ENCODE measurements at regions not wholly inside any gene's neighbourhood (a gene's known extent, or its start where the extent isn't known, plus 50 kb on each side); places are given as distances from the start of the nearest gene placed in this dataset.
"Not testable (repeated sequence)": the region's sequence is repeated elsewhere in the genome, so short reads cannot be mapped to it uniquely, and the experiment has no call there.

DNA sequence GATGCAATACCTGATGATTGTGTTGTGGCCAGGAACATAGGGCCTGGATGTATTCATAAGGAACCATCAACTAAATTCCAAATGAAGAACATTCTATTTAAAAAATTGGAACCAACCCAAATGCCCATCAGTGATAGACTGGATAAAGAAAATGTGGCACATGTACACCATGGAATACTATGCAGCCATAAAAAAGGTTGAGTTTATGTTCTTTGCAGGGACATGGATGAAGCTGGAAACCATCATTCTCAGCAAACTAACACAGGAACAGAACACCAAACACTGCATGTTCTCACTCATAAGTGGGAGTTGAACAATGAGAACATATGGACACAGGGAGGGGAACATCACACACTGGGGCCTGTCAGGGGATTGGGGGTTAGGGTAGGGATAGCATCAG lies 150.6 kb downstream of the DUSP10 start:
- DNase-seq: not testable (repeated sequence)

DNA sequence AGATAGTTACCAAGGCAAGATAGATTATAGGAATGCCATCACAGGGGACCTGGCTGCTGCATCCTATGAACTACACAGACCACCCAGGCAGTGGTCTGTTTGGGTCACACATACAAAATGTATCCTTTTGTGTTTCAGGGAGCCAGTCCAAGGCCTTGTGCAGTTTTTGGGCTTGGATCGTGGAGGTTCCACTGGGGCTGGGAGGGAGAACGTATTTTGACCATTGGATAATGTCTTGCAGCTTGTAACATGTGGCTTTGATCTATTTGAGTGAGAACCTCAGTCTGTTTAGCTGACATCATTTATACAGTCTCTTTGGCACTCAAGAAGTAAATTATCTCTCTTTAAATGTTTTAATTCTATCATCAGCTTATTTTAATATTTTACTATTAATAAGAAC lies 147.3 kb downstream of the DUSP10 start:
- DNase-seq: no peak

DNA sequence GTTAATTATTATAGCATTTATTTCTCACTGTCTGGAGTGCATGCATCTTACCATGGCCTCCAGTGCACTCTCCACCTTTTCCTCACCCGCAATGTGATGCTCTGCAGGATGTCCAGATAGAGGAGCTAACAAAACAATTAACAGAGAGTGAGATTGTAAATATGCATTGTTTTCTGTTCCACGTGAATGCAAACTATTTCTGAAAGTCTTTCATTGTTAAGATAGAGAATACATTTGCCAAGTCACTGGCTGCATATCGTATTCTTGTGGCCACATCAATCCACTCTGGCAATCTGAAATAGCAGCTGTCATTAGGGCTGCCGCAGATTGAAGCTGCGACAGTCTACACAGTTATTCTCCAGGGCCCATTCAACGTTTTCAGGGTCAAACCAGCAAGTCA lies 143.8 kb downstream of the DUSP10 start:
- DNase-seq: no peak

DNA sequence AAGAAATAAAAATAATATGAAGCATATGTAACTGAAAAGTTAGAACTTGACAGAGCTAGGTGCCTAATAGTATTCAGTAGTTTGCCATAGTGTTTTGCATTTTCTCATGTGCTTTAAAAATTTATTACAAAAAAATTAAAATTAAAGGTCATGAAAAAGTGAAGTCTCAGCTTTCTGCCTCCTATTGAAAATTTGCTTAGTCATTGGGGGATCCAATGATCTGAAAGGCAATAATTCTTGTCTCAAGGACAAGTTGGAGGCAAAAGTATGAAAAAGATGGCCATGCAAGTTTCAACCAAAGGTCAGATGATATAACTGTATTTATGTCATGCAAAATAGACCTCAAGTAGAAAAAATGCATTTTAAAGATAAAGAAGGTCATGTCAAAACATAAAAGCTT lies 140.7 kb downstream of the DUSP10 start:
- DNase-seq: no peak

DNA sequence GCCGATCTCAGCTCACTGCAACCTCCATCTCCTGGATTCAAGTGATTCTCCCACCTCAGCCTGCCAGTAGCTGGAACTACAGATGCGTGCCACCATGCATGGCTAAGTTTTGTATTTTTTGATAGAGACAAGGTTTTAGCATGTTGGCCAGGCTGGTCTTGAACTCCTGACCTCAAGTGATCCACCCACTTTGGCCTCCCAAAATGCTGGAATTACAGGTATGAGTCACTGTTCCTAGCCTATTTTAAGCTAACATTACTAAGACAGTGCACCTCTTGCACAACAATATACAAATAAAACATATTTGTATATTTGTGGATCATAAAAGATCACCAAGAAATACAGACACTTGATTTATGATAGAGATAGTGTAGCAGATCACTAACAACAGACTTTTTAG lies 139.1 kb downstream of the DUSP10 start:
- DNase-seq: no peak

DNA sequence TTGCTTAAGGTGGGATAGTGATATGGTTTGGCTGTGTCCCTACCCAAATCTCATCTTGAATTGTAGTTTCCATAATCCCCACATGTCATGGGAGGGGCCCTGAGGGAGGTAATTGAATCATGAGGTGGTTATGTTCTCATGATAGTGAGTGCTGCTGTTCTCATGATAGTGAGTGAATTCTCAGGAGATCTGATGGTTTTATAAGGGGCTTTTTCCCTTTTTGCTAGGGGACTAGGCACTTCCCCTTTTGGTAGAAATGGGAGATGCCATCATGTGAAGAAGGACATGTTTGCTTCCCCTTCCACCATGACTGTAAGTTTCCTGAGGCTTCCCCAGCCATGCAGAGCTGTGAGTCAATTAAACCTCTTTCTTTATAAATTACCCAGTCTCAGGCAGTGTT lies 137.5 kb downstream of the DUSP10 start:
- not testable (repeated sequence) for DNase-seq

DNA sequence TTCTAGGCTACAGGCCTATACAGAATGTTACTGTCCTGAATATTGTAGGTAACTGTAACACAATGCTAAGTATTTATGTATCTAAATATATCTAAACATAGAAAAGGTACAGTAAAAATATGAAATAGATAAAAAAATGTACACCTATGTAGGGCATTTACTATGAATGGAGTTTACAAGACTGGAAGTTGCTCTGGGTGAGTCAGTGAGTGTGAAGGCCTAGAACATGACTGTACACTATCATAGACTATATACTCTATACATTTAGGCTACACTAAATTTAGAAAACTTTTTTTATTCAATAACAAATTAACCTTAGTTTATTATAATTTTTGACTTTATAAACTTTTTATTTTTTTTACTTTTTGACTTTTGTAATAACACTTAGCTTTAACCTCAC lies 136.9 kb downstream of the DUSP10 start:
- DNase-seq: peak; percentile 39

DNA sequence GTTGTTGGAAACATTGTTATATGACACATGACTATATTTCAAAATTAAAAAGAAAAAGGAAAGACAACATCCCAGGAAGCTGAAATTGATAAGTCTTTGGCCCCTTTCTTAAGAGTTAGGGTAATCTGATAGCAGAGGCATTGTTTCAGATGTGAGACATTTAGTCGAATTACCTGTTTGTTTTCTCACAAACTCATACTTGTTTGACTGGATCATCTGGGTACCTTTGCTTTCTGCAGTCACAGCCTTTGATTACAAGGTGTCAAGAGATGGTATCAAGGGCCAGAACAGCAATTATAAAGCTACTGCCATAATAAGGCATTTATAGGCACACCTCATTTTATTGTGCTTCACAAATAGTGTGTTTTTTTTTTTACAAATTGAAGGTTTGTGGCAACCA lies 136.3 kb downstream of the DUSP10 start:
- no peak for DNase-seq

DNA sequence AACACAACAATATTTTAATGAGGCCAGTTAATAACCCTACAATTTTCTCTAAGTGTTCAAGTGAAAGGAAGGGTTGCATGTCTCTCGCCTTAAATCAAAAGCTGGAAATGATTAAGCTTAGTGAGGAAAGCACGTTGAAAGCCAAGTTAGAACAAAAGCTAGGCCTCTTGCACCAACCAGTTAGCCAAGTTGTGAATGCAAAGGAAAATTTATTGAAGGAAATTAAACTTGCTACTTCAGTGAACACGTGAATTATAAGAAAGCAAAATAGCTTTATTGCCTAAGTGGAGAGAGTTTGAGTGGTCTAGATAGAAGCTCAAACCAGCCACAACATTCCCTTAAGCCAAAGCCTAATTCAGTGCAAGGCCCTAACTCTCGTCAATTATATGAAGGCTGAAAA lies 135.6 kb downstream of the DUSP10 start:
- no peak for DNase-seq

DNA sequence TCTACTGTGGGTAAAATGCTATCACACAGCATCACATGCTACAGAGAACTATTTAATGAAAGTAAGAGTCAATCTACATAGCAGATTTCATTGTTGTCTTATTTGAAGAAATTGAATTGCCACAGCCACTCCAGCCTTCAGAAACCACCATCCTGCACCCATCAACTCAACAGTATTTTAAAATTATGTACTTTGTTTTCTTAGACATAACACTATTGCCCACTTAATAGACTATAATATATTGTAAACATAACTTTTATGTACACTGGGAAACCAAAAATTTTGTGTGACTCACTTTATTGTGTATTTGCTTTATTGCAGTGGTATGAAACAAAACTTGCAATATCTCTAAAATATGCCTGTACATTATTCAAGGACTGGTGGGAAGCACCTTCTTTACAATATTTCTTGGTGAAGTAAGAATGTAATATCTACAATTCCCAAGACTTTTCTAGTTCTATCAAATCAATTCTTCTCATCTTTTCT lies 133.0 kb downstream of the DUSP10 start:
- DNase-seq: no peak

DNA sequence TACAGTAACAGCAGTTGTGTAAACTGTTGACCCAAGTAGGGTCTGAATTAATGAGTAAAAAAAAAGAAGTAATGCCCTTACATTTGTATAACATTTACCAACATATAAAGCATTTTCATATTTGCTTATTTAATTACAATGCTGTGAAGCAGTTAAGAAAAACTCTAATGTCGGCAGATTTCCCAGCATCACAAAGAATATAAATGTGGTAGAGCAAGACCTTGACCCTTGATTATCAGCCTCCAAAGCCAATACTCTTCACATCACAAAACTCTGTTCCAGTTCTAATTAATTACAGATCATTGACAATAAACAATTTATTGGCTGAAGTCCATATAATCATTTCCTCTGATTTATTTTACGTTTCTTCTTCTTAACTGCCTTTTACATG lies 130.2 kb downstream of the DUSP10 start:
- no peak for DNase-seq

DNA sequence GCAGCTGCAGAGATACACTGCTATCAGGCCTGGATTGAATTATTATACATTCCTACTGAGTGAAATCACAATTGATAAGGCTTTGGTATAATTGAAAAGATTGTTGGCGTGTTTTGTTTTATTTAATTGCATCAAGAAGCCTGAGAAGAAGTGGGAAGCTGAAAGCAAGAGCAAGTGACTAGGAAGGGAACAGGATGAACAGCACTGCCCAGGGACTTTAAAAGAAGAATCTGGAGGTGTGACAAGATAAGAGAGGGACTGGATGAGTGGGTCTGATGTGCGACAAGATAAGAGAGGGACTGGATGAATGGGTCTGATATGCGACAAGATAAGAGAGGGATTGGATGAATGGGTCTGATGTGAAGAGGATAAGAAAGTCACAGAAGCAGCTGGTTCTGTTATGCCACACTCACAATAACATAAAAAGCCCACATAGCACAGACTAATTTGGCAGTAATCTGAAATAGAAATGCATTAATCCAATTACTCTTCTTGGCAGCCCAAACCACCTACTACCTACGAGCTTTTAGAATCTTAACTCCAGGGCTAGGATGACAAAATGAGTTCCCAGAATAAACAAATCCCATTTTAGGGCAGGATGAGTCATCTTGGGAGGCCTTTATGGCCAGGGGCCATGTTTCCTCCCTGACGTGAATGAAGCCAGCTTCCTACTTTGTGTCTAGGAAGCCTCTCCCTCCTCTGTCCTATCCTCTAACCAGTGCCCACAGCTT lies 129.7 kb downstream of the DUSP10 start:
- peak; percentile 89 for DNase-seq

DNA sequence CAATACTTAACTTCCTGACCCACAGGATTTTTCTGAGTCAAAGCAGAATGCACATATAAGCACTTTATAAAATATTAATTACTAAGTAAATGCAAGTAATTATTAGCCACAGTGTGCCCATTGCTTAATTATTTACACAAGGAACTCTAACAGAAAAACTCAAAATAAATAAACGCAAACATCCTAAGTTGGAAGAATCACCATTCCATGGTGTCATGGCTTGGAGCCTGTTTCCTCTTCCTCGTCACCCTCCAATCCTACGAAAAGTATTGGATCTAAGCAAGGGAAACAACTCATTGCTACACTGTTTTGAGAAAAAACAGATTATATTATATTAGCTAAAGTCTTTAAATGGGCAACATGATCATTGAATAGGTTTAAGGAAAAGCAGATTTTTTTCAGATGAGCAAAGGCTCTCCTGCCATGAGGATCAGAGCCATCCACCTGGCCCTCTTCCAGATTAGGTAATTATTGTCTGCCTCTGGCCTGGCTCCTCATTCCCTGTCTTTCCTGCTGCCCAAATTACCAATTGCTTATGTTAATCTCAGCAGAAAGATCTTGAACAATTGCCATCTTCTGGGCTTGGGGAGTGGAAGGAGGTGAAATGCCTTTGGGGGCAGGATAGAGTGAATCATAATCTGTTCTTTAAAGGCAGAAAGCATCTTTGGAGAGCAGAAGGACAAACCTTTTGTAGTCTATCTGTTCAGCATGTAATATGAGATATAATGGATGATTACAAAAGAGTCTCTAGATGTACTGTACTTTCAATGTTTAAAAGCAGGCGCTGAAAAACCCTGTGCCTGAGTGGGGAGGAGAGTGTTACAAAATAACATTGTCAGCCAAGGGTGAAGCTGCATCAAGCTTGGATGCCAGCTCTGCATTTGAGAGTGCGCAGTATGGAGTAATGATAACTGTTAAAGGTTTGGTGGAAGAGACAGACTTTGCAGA lies 121.2 kb downstream of the DUSP10 start:
- peak; percentile 64 for DNase-seq

DNA sequence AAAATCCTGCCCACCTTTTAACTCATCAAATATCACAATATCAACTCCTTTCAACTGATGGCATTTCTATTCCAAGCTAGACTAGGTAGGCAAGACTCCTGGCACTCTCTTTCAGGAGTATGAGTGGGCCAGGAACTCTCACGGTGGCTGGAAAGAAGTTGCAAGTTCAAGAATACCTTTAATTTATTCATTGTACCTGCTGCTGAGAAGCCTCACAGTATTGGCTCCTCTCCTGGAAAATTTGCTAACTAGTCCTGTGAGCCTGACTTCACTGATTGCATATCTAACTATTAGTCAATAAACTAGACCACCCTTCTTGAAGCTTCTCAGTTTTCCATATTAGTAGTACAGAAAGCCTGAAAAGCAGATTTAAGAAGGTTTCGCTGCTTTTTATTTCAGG lies 120.2 kb downstream of the DUSP10 start:
- no peak for DNase-seq

DNA sequence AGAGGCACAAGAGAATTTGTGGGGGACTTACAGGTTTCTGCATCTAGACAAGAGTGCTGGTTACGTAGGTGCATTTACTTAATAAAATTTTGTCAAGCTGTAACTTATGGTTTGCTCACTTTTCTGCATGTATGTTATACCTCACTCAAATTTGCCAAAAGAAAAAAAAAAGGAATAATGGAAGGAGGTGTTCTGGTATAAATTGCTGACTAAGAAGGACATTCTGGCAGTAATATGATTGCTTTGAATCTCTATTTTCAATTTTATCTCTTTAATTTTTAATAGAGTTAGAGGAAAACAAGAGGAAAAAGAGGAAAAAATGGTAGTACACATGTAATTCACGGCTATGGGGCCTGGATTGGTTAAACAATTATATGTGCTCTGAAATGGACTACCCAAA lies 119.5 kb downstream of the DUSP10 start:
- no peak for DNase-seq

DNA sequence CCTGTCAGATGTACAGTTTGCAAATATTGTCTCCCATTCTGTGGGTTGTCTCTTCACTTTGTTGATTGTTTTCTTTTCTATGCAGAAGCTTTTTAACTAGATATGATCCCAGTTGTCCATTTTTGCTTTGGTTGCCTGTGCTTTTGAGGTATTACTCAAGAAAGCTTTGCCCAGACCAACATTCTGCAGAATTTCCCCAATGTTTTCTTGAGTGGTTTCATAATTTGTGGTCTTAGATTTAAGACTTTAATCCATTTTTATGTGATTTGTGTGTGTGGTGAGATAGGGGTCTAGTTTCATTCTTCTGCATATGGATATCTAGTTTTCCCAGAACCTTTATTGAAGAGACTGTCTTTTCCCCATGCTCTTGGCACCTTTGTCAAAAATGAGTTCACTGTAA lies 116.9 kb downstream of the DUSP10 start:
- DNase-seq: no peak

DNA sequence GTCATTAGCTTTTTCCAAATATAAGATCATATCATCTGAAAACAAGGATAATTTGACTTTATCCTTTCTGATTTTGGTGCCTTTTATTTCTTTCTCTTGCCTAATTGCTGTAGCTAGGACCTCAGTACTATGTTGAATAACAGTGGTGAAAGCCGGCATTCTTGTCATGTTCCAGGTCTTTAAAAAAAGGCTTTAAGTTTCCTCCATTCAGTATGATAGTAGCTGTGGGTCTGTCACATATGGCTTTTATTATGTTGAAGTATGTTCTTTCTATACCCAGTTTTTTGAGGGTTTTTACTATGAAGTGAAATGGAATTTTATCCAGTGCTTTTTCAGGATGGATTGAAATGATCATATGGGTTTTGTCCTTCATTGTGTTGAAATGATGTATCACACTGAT lies 115.8 kb downstream of the DUSP10 start:
- DNase-seq: peak; percentile 35

DNA sequence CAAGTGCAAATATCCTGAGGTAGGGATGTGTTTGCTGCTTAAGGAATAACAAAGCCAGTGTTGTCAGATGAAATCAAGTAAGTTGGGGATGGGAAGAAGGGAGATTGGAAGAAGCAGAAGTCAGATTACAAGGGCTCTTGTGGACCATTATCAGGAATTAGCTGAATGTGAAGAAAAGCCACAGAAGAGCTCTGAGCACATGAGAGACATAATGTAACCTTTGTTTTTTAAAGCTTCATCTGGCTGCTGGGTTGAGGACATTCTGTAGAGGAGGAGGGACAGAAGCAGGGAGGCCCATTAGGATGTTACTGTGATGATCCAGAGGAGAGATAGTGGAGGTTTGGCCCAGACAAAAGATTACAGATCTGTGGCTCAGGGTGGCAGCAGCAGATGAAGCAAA lies 111.7 kb downstream of the DUSP10 start:
- DNase-seq: no peak

DNA sequence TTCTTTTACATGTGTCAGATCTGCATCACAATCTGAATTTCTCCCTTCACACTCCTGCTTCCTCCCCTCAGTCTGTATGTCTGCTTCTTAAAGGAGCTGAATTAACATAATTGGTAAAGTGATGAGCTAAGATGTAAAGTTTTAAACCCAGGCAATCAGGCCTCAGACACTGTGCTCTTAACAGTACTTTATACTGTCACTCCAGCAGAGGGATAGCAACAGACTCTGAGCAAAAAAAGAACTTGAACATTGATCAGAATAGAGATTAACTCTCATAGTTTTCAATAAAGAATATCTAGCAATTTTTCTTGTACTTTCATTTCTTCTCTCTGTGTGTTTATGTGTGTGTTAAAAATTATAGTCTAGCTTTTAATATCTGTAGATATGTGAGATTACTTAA lies 110.3 kb downstream of the DUSP10 start:
- DNase-seq: no peak

DNA sequence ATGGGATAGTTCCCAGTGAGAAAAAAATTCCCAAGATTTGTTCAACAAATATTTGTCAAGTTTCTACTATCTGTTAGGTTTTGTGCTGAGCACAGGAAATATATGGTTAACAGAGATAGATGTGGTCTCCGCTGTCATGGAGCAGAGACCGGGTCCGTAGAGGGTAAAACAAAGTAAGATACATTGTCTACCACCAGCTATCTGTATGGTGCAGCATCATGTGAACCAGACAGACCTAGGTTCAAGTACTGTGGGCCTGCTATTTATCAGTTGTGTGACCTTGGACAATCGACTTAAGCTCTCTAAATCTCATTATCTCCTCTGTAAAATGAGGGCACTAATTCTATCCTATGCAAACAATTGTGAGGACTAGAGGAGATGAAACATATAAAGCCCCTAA lies 109.8 kb downstream of the DUSP10 start:
- DNase-seq: no peak

DNA sequence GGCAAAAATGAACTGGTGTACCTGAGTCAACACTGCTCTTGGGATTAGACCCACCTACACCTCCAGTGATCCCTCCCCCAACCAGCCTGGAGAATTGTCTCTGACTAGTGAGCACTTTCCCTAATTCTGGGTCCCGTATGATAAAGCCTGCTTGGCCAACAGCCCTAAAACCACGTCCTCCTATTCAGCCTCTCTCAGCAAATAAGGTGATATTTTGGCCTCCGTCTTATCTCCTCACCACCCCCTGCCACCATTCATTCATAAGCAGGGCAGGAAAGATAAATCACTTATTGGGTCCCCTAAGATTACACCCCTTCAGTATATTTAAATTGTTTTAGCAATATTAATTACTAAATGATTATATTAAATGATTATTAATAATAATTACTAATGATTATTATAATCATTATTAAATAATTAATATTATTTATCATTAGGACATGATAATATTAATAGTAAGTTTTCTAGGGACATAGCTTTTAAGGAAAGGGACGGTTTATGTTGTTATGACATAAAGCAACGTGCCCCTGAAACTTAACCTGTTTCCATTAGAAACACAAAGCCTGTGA lies 108.0 kb downstream of the DUSP10 start:
- DNase-seq: no peak

DNA sequence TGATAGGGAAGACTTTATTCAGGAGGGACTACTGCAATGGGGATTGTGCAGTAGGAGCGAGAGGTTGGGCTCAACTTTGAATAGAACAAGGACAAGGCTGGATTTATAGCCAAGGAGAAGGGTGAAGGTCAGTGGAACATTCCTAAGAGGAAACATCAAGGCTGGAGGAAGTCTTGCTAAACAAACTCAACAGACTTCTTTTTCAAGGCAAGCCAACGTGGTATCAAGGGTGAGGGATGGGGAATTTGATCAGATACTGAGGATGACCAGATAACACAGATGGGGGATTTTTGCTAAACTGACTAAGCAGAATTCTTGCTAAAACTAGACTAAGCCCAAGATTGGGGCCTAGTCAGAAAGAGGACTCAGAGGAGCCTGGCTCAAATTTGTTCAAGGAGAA lies 107.3 kb downstream of the DUSP10 start:
- no peak for DNase-seq

DNA sequence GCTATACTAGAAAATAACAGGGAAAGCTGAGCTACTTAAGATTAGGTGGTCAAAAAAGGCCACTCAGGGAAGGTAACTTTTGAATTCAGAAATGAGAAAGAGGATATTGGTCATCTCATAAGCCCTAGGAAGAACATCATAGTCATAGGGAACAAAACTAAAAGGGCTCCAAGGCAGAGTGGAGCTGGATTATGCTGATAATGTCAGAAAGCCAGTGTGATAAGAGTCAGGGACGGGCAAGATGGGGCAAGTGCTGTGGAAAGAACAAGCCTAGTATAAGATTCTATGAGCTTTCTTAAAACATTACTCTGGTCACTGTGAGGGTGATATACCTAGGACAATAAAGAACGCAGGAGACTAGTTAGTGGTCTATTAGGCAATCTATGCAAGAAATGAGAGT lies 106.6 kb downstream of the DUSP10 start:
- DNase-seq: no peak

DNA sequence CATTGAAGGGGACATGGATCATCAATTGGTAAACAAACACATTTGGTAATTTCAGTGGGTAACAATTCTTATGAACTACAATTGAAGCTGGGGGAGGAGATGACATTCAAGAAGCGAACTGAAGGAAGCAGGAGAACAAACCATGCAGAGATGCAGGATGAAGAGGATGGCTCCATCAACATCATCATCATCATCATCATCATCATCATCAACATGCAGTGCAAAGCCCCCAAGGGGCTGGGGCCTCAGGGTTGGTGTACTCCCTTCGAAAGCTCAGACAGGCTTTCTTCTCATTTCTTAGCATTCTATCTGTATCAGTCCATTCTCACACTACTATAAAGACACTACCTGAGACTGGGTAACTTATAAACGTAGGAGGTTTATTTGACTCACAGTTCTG lies 105.8 kb downstream of the DUSP10 start:
- DNase-seq: no peak

Measured in fibroblast of skin of right biceps (primary cell).